ENCODE measurements at regions not wholly inside any gene's neighbourhood (a gene's known extent, or its start where the extent isn't known, plus 50 kb on each side); places are given as distances from the start of the nearest gene placed in this dataset.

GRCh38 chr13:40384976-40385857 lies 281.2 kb downstream of the FOXO1 start:
- DNase-seq (ENCODE audit: low read depth): no peak

- no peak for DNase-seq (ENCODE audit: low read depth)
Measured at GRCh38 chr13:40385858-40386180, 280.6 kb downstream of the FOXO1 start.

- DNase-seq (ENCODE audit: low read depth): no peak
Measured at GRCh38 chr13:40386586-40386985, 279.9 kb downstream of the FOXO1 start.

DNA sequence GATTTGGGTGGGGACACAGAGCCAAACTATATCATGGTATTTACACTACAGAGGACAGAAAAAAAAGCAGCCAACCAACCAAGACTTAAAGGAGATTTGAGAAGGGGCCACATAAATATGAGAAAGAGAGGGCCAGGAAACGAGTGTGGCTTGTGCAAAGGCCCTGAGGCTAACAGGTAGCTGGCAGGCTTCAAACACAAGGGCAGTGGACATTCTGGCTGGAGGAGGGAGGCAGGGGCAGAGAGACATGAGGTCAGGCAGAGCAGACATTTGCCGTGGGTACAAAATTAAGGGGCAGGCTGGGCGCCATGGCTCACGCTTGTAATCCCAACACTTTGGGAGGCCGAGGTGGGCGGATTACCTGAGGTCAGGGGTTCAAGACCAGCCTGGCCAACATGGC lies 278.7 kb downstream of the FOXO1 start:
- no peak for DNase-seq (ENCODE audit: low read depth)

DNA sequence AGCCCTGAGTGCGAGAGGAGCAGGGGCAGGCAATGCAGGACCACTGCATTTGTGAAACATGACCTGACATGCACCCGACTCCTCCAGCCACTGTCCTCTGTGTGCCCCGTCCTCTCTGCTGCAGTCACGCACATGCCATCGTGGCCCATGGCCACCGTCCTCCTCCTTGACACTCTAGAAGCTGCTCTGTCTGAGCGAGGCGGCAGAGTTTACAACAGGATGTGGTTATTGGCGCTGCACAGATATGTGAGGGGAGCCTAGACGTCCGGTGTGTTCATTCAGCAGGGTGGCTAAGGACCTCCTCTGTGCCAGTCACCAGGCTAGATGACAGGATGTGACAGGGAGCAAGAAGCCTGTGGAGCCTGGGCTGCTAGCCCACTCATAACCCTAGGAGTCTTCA lies 277.8 kb downstream of the FOXO1 start:
- DNase-seq (ENCODE audit: low read depth): peak; percentile 82

- DNase-seq (ENCODE audit: low read depth): no peak
Measured at GRCh38 chr13:40389081-40389641, 277.3 kb downstream of the FOXO1 start.

GRCh38 chr13:40390401-40390916 lies 276.0 kb downstream of the FOXO1 start:
- no peak for DNase-seq (ENCODE audit: low read depth)

DNA sequence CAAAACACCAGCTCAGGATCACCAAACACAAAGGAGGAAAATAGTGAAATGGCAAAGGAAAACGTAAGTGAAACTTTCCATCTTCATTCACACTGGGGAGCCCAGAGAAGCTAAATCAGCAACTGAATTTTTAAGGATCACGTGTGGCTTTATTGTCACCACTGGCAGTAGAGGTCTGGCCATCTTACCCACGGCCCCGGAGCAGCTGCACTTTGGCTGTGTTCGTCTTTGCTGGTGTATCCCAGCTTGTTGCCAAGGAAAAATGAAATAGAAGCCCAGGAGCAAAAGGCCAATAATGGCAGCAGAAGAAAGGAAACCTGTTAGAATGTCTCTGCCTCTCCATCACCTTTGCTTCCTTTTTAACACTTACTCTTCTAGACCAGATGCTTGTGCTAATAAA lies 274.7 kb downstream of the FOXO1 start:
- no peak for DNase-seq (ENCODE audit: low read depth)

DNA sequence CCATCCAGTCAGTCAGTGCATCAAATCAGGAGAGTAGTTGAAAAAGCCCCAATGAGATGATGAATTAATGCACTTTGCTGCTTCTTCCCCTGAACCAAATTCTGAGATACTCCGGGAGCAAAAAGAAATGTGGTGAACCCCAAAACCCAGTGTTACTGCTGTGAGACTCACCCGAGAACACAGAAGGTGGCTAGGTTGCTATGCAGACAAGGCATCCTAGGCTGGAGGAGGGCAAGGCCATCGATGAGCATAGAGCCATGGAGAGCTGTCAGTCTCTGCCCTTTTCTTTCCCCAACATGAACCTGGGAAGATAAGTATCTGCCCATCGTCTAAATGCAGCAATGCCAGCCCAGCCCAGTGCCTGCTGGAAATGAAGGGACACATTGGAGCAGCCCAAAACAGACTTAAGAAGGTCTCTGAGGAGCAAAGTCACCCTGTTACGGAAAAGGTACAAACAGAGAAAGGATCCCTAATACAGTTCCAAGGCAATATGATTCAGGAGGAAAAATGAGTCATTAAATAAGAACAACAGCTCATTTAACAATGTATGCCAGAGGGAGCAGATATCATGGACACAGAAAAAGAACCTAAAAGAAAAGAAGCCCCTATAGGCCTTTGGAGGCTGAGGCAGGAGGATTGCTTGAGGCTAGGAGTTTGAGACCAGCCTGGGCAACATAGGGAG lies 272.0 kb downstream of the FOXO1 start:
- DNase-seq (ENCODE audit: low read depth): peak; percentile 25

DNA sequence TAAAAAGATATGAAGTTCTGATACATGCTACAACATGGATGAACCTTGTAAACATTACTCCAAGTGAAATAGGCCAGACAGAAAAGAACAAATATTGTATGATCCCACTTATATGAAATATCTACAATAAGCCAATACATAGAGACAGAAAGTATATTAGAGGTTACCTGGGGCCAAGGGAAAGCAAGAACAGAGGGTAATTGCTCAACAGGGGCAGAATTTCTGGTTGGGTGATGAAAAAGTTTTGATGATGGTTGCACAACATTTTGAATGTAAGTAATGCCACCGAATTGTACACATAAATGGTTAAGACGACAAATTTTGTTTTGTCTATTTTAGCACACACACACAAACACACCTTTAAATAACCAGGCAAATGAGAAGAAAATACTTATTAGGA lies 268.4 kb downstream of the FOXO1 start:
- DNase-seq (ENCODE audit: low read depth): no peak

- DNase-seq (ENCODE audit: low read depth): no peak
Measured at GRCh38 chr13:40399756-40400155, 266.7 kb downstream of the FOXO1 start.

GRCh38 chr13:40401911-40402776 lies 264.3 kb downstream of the FOXO1 start:
- DNase-seq (ENCODE audit: low read depth): peak; percentile 95

- peak; percentile 64 for DNase-seq (ENCODE audit: low read depth)
Measured at GRCh38 chr13:40402931-40403431, 263.5 kb downstream of the FOXO1 start.

- no peak for DNase-seq (ENCODE audit: low read depth)
Measured at GRCh38 chr13:40403509-40404241, 262.8 kb downstream of the FOXO1 start.

GRCh38 chr13:40404407-40404806 lies 262.0 kb downstream of the FOXO1 start:
- DNase-seq (ENCODE audit: low read depth): no peak

GRCh38 chr13:40404967-40405716 lies 261.3 kb downstream of the FOXO1 start:
- DNase-seq (ENCODE audit: low read depth): no peak

DNA sequence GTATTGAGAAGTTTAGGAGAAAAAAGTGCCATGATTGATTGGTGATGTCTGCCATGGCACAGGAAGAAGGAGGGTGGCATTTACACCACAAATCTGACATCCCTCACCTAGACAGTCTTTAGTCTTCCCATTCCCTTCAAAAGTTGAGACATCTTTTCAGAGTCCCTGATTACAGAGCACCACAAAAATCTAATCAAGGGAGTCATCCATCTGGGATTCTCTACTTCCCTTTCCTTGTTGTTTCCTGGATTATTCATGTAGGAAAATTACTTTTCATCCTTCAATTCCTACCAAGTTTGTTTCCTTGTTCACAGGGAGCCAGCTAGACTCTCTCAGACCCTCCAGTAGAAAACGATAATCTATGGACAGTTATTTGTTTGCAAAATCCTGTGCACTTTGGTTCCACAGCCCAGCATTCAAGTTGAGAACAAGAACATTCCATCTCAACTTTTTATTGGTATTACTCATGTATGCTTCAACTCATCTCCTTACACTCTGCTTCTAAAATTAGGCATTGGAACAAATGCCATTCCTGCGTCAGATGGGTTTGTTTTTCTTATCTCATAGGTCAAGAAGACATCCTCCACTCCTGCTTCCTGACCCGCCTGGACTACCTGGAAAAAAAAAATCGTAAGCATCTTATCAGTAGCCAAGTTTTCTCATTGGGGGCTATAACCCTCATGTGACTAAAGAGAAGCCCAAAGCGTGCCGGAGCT lies 259.9 kb downstream of the FOXO1 start:
- DNase-seq (ENCODE audit: low read depth): peak; percentile 84

- peak; percentile 20 for DNase-seq (ENCODE audit: low read depth)
Measured at GRCh38 chr13:40407567-40407966, 258.9 kb downstream of the FOXO1 start.

GRCh38 chr13:40408602-40409001 lies 257.8 kb downstream of the FOXO1 start:
- peak; percentile 75 for DNase-seq (ENCODE audit: low read depth)
